OCI-M2 (cell line): ENCODE measurements at regions not wholly inside any gene's neighbourhood (a gene's known extent, or its start where the extent isn't known, plus 50 kb on each side); places are given as distances from the start of the nearest gene placed in this dataset.

Experiments used
- DNase-seq: peaks from one replicate; lab custom pipeline; 2025; ENCODE audit not compliant: unreplicated experiment; lab: John Stamatoyannopoulos, UW

GRCh38 chr18:67242001-67242400 is 274.5 kb downstream of the DSEL start:
- DNase-seq, result no peak

- no peak for DNase-seq
These were observed 275.2 kb downstream of the DSEL start for GRCh38 chr18:67241299-67241698.

GRCh38 chr18:67239826-67240225 is 276.7 kb downstream of the DSEL start:
- DNase-seq, result no peak

- no peak for DNase-seq
These were observed 283.5 kb downstream of the DSEL start for GRCh38 chr18:67232991-67233390.

GRCh38 chr18:67232406-67232805 is 284.1 kb downstream of the DSEL start:
- no peak for DNase-seq

- no peak for DNase-seq
These were observed 293.6 kb downstream of the DSEL start for GRCh38 chr18:67222887-67223286.

- DNase-seq, result no peak
These were observed 296.7 kb downstream of the DSEL start for GRCh38 chr18:67219821-67220220.

- no peak for DNase-seq
These were observed 298.0 kb downstream of the DSEL start for GRCh38 chr18:67218556-67218955.

GRCh38 chr18:67217551-67218166 is 298.9 kb downstream of the DSEL start:
- DNase-seq, result peak; percentile 50

GRCh38 chr18:67216846-67217245 is 299.7 kb downstream of the DSEL start:
- no peak for DNase-seq

GRCh38 chr18:67215686-67216085 is 300.8 kb downstream of the DSEL start:
- DNase-seq, result no peak

- DNase-seq, result no peak
These were observed 304.9 kb downstream of the DSEL start for GRCh38 chr18:67211646-67212045.

GRCh38 chr18:67200665-67201064 is 315.9 kb downstream of the DSEL start:
- no peak for DNase-seq

- DNase-seq, result peak; percentile 3
These were observed 316.4 kb downstream of the DSEL start for GRCh38 chr18:67199993-67200617.

- DNase-seq, result no peak
These were observed 321.6 kb downstream of the DSEL start for GRCh38 chr18:67194886-67195285.

- DNase-seq, result no peak
These were observed 324.0 kb downstream of the DSEL start for GRCh38 chr18:67192535-67192934.

- DNase-seq, result no peak
These were observed 333.1 kb downstream of the DSEL start for GRCh38 chr18:67183398-67183797.

GRCh38 chr18:67179726-67180125 is 336.8 kb downstream of the DSEL start:
- no peak for DNase-seq

- DNase-seq, result no peak
These were observed 356.9 kb downstream of the DSEL start for GRCh38 chr18:67159662-67160061.

- no peak for DNase-seq
These were observed 361.5 kb downstream of the DSEL start for GRCh38 chr18:67154979-67155378.

GRCh38 chr18:67151366-67151765 is 365.2 kb downstream of the DSEL start:
- no peak for DNase-seq

- DNase-seq, result no peak
These were observed 370.8 kb downstream of the DSEL start for GRCh38 chr18:67145586-67146292.
